ENCODE measurements at regions not wholly inside any gene's neighbourhood (a gene's known extent, or its start where the extent isn't known, plus 50 kb on each side); places are given as distances from the start of the nearest gene placed in this dataset.
"Not testable (repeated sequence)": the region's sequence is repeated elsewhere in the genome, so short reads cannot be mapped to it uniquely, and the experiment has no call there.

GRCh38 chr7:3148471-3148870, 104.8 kb upstream of the CARD11 start:
- H3K9me3 Mint-ChIP-seq; H3K36me3 Mint-ChIP-seq (ENCODE audit: low read depth); H3K4me3 Mint-ChIP-seq; H3K27ac Mint-ChIP-seq; DNase-seq; H3K27me3 Mint-ChIP-seq: not testable (repeated sequence)
- peaks cover 15% of the 10 kb centered on the region for H3K4me1 Mint-ChIP-seq (ENCODE audit: low read depth)

- Mint-ChIP-seq H3K36me3 (ENCODE audit: low read depth) (no peaks in the 10 kb centered on the region), H3K9me3 (no peaks in the 10 kb centered on the region), H3K4me1 (ENCODE audit: low read depth) (peaks cover 20% of the 10 kb centered on the region), H3K27ac (no peak overlapping the region), H3K27me3 (no peaks in the 10 kb centered on the region), H3K4me3 (no peak overlapping the region)
- DNase-seq = no peak
Observed at GRCh38 chr7:3149231-3149995, 105.7 kb upstream of the CARD11 start.

GRCh38 chr7:3150027-3150426, 106.4 kb upstream of the CARD11 start:
- H3K27ac Mint-ChIP-seq = no peak overlapping the region
- no peak overlapping the region for H3K4me3 Mint-ChIP-seq

GRCh38 chr7:3151784-3152183, 108.1 kb upstream of the CARD11 start:
- H3K36me3 Mint-ChIP-seq (ENCODE audit: low read depth) = no peaks in the 10 kb centered on the region
- H3K27me3 Mint-ChIP-seq = no peaks in the 10 kb centered on the region
- DNase-seq = no peak
- H3K4me1 Mint-ChIP-seq (ENCODE audit: low read depth) = peaks cover 23% of the 10 kb centered on the region
- H3K9me3 Mint-ChIP-seq = no peaks in the 10 kb centered on the region
- no peak overlapping the region for H3K27ac Mint-ChIP-seq
- no peak overlapping the region for H3K4me3 Mint-ChIP-seq

More at GRCh38 chr7:3150027-3150426, 106.4 kb upstream of the CARD11 start:
- DNase-seq = no peak
- no peaks in the 10 kb centered on the region for H3K9me3 Mint-ChIP-seq
- H3K27me3 Mint-ChIP-seq = no peaks in the 10 kb centered on the region
- peaks cover 26% of the 10 kb centered on the region for H3K4me1 Mint-ChIP-seq (ENCODE audit: low read depth)
- no peaks in the 10 kb centered on the region for H3K36me3 Mint-ChIP-seq (ENCODE audit: low read depth)

- DNase-seq = no peak
- no peak overlapping the region for H3K27ac Mint-ChIP-seq
- peaks cover 18% of the 10 kb centered on the region for H3K4me1 Mint-ChIP-seq (ENCODE audit: low read depth)
- no peak overlapping the region for H3K4me3 Mint-ChIP-seq
- no peaks in the 10 kb centered on the region for H3K9me3 Mint-ChIP-seq
- H3K27me3 Mint-ChIP-seq = no peaks in the 10 kb centered on the region
- H3K36me3 Mint-ChIP-seq (ENCODE audit: low read depth) = no peaks in the 10 kb centered on the region
Observed at GRCh38 chr7:3152714-3153113, 109.0 kb upstream of the CARD11 start.

- DNase-seq = no peak
- peaks cover 21% of the 10 kb centered on the region for H3K4me1 Mint-ChIP-seq (ENCODE audit: low read depth)
- no peak overlapping the region for H3K27ac Mint-ChIP-seq
- H3K4me3 Mint-ChIP-seq = no peak overlapping the region
- H3K9me3 Mint-ChIP-seq = no peaks in the 10 kb centered on the region
- H3K27me3 Mint-ChIP-seq = no peaks in the 10 kb centered on the region
- no peaks in the 10 kb centered on the region for H3K36me3 Mint-ChIP-seq (ENCODE audit: low read depth)
Observed at GRCh38 chr7:3153118-3153517, 109.5 kb upstream of the CARD11 start.

GRCh38 chr7:3154317-3154716, 110.7 kb upstream of the CARD11 start:
- DNase-seq = no peak
- no peaks in the 10 kb centered on the region for H3K9me3 Mint-ChIP-seq
- H3K27ac Mint-ChIP-seq = no peak overlapping the region
- no peaks in the 10 kb centered on the region for H3K36me3 Mint-ChIP-seq (ENCODE audit: low read depth)
- H3K27me3 Mint-ChIP-seq = no peaks in the 10 kb centered on the region
- no peak overlapping the region for H3K4me3 Mint-ChIP-seq
- peaks cover 21% of the 10 kb centered on the region for H3K4me1 Mint-ChIP-seq (ENCODE audit: low read depth)

- peak; percentile 48 for DNase-seq
- no peak overlapping the region for H3K27ac Mint-ChIP-seq
Observed at GRCh38 chr7:3154881-3155494, 111.3 kb upstream of the CARD11 start.

GRCh38 chr7:3156508-3156907, 112.8 kb upstream of the CARD11 start:
- H3K36me3 Mint-ChIP-seq (ENCODE audit: low read depth) = no peaks in the 10 kb centered on the region
- DNase-seq = no peak
- no peaks in the 10 kb centered on the region for H3K9me3 Mint-ChIP-seq
- no peak overlapping the region for H3K4me3 Mint-ChIP-seq
- H3K27ac Mint-ChIP-seq = no peak overlapping the region
- H3K27me3 Mint-ChIP-seq = no peaks in the 10 kb centered on the region
- peaks cover 20% of the 10 kb centered on the region for H3K4me1 Mint-ChIP-seq (ENCODE audit: low read depth)

More at GRCh38 chr7:3154881-3155494, 111.3 kb upstream of the CARD11 start:
- no peaks in the 10 kb centered on the region for H3K36me3 Mint-ChIP-seq (ENCODE audit: low read depth)
- no peaks in the 10 kb centered on the region for H3K27me3 Mint-ChIP-seq
- no peaks in the 10 kb centered on the region for H3K9me3 Mint-ChIP-seq
- H3K4me1 Mint-ChIP-seq (ENCODE audit: low read depth) = peaks cover 20% of the 10 kb centered on the region
- no peak overlapping the region for H3K4me3 Mint-ChIP-seq

GRCh38 chr7:3157566-3158287, 114.1 kb upstream of the CARD11 start:
- Mint-ChIP-seq H3K9me3 (no peaks in the 10 kb centered on the region), H3K27ac (no peak overlapping the region), H3K27me3 (no peaks in the 10 kb centered on the region), H3K4me1 (ENCODE audit: low read depth) (peaks cover 19% of the 10 kb centered on the region), H3K4me3 (no peak overlapping the region), H3K36me3 (ENCODE audit: low read depth) (no peaks in the 10 kb centered on the region)
- no peak for DNase-seq

- Mint-ChIP-seq H3K4me3 (no peak overlapping the region), H3K4me1 (ENCODE audit: low read depth) (peaks cover 15% of the 10 kb centered on the region), H3K27me3 (no peaks in the 10 kb centered on the region), H3K9me3 (no peaks in the 10 kb centered on the region), H3K27ac (no peak overlapping the region), H3K36me3 (ENCODE audit: low read depth) (no peaks in the 10 kb centered on the region)
- DNase-seq = no peak
Observed at GRCh38 chr7:3158341-3158760, 114.7 kb upstream of the CARD11 start.

- no peaks in the 10 kb centered on the region for H3K27me3 Mint-ChIP-seq
- no peaks in the 10 kb centered on the region for H3K9me3 Mint-ChIP-seq
- H3K4me3 Mint-ChIP-seq = no peak overlapping the region
- no peak overlapping the region for H3K27ac Mint-ChIP-seq
- peaks cover 10% of the 10 kb centered on the region for H3K4me1 Mint-ChIP-seq (ENCODE audit: low read depth)
- no peak for DNase-seq
- no peaks in the 10 kb centered on the region for H3K36me3 Mint-ChIP-seq (ENCODE audit: low read depth)
Observed at GRCh38 chr7:3159039-3159438, 115.4 kb upstream of the CARD11 start.

- no peak for DNase-seq
- H3K4me3 Mint-ChIP-seq = no peak overlapping the region
- no peaks in the 10 kb centered on the region for H3K9me3 Mint-ChIP-seq
- no peak overlapping the region for H3K27ac Mint-ChIP-seq
- peaks cover 8% of the 10 kb centered on the region for H3K4me1 Mint-ChIP-seq (ENCODE audit: low read depth)
- H3K27me3 Mint-ChIP-seq = no peaks in the 10 kb centered on the region
- H3K36me3 Mint-ChIP-seq (ENCODE audit: low read depth) = no peaks in the 10 kb centered on the region
Observed at GRCh38 chr7:3159445-3159844, 115.8 kb upstream of the CARD11 start.

- not testable (repeated sequence) for H3K4me1 Mint-ChIP-seq (ENCODE audit: low read depth); DNase-seq; H3K27me3 Mint-ChIP-seq; H3K4me3 Mint-ChIP-seq; H3K9me3 Mint-ChIP-seq; H3K27ac Mint-ChIP-seq; H3K36me3 Mint-ChIP-seq (ENCODE audit: low read depth)
Observed at GRCh38 chr7:3159926-3160325, 116.3 kb upstream of the CARD11 start.

- Mint-ChIP-seq H3K27ac (no peak overlapping the region), H3K36me3 (ENCODE audit: low read depth) (no peaks in the 10 kb centered on the region), H3K9me3 (no peaks in the 10 kb centered on the region), H3K4me1 (ENCODE audit: low read depth) (peaks cover 3% of the 10 kb centered on the region), H3K27me3 (no peaks in the 10 kb centered on the region), H3K4me3 (no peak overlapping the region)
- DNase-seq = no peak
Observed at GRCh38 chr7:3162289-3162688, 118.6 kb upstream of the CARD11 start.
